Loucy (cell line): ENCODE measurements at regions not wholly inside any gene's neighbourhood (a gene's known extent, or its start where the extent isn't known, plus 50 kb on each side); places are given as distances from the start of the nearest gene placed in this dataset.

ENCODE experiments used
- EZH2phosphoT487 ChIP-seq: fragments of 200-600 bp; IDR thresholded peaks from 2 replicates; pipeline ENCODE4 v1.6.1; 2018; ENCODE audit warnings: antibody characterized with exemption, mild to moderate bottlenecking, moderate library complexity, borderline replicate concordance
- TF ChIP-seq, protein P1 (sequence below): fragments of 200-600 bp; sonication (generic); conservative IDR thresholded peaks from 2 replicates; pipeline ENCODE4 v1.5.1; 2014; ENCODE audit warnings: mild to moderate bottlenecking, antibody characterized with exemption, low read length

DNA sequence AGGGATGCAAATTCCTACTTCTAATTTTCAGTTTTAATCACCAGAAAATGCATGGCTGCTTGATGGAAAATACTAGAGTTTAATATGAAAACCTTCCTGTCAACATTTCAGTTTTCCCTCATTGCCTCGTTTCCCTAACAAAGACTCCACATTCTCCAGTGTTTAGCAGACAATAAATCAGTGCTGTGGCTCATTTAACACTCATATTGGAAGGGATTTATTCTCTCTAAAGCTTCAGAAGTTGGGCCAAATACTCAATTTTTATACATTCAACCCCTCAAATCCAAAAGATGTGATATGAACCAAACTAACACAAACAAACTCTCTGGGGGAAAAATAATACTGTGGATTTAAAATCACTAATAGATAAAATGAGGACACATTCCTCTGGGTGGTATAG lies 482.5 kb downstream of the FLRT2 start:
- TF ChIP-seq, protein P1, sequence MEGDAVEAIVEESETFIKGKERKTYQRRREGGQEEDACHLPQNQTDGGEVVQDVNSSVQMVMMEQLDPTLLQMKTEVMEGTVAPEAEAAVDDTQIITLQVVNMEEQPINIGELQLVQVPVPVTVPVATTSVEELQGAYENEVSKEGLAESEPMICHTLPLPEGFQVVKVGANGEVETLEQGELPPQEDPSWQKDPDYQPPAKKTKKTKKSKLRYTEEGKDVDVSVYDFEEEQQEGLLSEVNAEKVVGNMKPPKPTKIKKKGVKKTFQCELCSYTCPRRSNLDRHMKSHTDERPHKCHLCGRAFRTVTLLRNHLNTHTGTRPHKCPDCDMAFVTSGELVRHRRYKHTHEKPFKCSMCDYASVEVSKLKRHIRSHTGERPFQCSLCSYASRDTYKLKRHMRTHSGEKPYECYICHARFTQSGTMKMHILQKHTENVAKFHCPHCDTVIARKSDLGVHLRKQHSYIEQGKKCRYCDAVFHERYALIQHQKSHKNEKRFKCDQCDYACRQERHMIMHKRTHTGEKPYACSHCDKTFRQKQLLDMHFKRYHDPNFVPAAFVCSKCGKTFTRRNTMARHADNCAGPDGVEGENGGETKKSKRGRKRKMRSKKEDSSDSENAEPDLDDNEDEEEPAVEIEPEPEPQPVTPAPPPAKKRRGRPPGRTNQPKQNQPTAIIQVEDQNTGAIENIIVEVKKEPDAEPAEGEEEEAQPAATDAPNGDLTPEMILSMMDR = no peak
- TF ChIP-seq EZH2phosphoT487 = no peak
